Transverse colon (tissue), 4 donors: ENCODE measurements at regions not wholly inside any gene's neighbourhood (a gene's known extent, or its start where the extent isn't known, plus 50 kb on each side); places are given as distances from the start of the nearest gene placed in this dataset.

Source experiments
- DNase-seq: peaks from one replicate; pipeline ENCODE4 v3.0.0-alpha.2; 2019
- H3K27ac ChIP-seq, 4 donors: fragments of 200-600 bp; sonication (generic); 2 replicates each; pipeline ENCODE4 v1.5.1; 2016 to 2018; ENCODE audit warnings: inconsistent platforms in 4 of 4
- H3K27me3 ChIP-seq: fragments of 200-600 bp; sonication (generic); 2 replicates; pipeline ENCODE4 v1.5.1; 2017; ENCODE audit warnings: inconsistent platforms
- H3K36me3 ChIP-seq, 4 donors: fragments of 200-600 bp; sonication (generic); 2 replicates each; pipeline ENCODE4 v1.5.1; 2017 to 2019; ENCODE audit warnings: inconsistent platforms in 4 of 4
- H3K4me1 ChIP-seq, 4 donors: fragments of 200-600 bp; sonication (generic); 2 replicates each; pipeline ENCODE4 v1.5.1; 2017 to 2020; ENCODE audit warnings: inconsistent platforms in 4 of 4
- H3K4me3 ChIP-seq, 4 donors: fragments of 200-600 bp; sonication (generic); 1 replicate in 1 of 4; 2 replicates in 3 of 4; pipeline versions ENCODE4 v1.5.1 to v1.6.1; 2017 to 2019; ENCODE audit warnings: inconsistent platforms in 4 of 4
- H3K9me3 ChIP-seq, 2 donors: fragments of 200-600 bp; sonication (generic); 2 replicates each; pipeline ENCODE4 v1.5.1; 2017 to 2019; ENCODE audit warnings: inconsistent platforms in 2 of 2
- EP300 ChIP-seq: sonication (generic); formaldehyde crosslinking; IDR thresholded peaks from one replicate; pipeline ENCODE4 v1.6.1; 2017; ENCODE audit warnings: antibody characterized with exemption, low read depth
- POLR2A ChIP-seq: fragments of 450-650 bp; IDR thresholded peaks from one replicate; pipeline ENCODE4 v1.6.1; 2016; ENCODE audit warnings: antibody characterized with exemption, mild to moderate bottlenecking, moderate library complexity
- POLR2AphosphoS5 ChIP-seq, 3 donors: sonication (generic); formaldehyde crosslinking; IDR thresholded peaks; one replicate each; pipeline ENCODE4 v1.6.1; 2016; ENCODE audit warnings: antibody characterized with exemption in 3 of 3
- WGBS, 2 donors: methylation state at CpG; one replicate each; pipeline ENCODE4 v1.1.5; 2018; ENCODE audit warnings: low coverage in 1 of 2; 5-methylcytosine and 5-hydroxymethylcytosine counted together
- in situ Hi-C, 4 donors: fragments of 200-750 bp; cut with MboI; loops; one replicate each; pipeline versions ENCODE4 v1.15.0 to v1.15.1; 2017; ENCODE audit warnings: low sequenced_read_pairs in 3 of 4, low pct_ligation_motif_present in 1 of 4, low pct_unique_long_range_greater_than_20kb in 1 of 4
- intact Hi-C: fragments of 100-400 bp; cut with DNase I; formaldehyde crosslinking; loops from one replicate; pipeline ENCODE4 v1.15.1; 2023; ENCODE audit warnings: low total_unique reads
- TF ChIP-seq, protein P1 (sequence below), 5 experiments: fragments of 200-600 bp in 3 of 5; fragments of 450-650 bp in 2 of 5; sonication (generic) in 3 of 5; IDR thresholded peaks; 1 replicate in 2 of 5; 2 replicates in 3 of 5; pipeline ENCODE4 v1.5.1; 2016 to 2017; ENCODE audit warnings: antibody characterized with exemption in 5 of 5, inconsistent platforms in 3 of 5, mild to moderate bottlenecking in 2 of 5, moderate library complexity in 1 of 5

- Histone ChIP-seq H3K27me3 (no peaks in the 10 kb centered on the region), H3K4me3 (no peak overlapping the region), H3K27ac (peak overlapping the region in 2 of 4 donors; percentile 32 to 74), H3K9me3 (no peaks in the 10 kb centered on the region), H3K36me3 (no peaks in the 10 kb centered on the region), H3K4me1 (peaks cover 0 to 5% (median 0%) of the 10 kb centered on the region in 4 donors)
- no peak for DNase-seq
- in situ Hi-C loops, result no loop called here
- no peak for TF ChIP-seq POLR2AphosphoS5 (IDR thresholded peaks at IDR 0.05)
- TF ChIP-seq, protein P1, sequence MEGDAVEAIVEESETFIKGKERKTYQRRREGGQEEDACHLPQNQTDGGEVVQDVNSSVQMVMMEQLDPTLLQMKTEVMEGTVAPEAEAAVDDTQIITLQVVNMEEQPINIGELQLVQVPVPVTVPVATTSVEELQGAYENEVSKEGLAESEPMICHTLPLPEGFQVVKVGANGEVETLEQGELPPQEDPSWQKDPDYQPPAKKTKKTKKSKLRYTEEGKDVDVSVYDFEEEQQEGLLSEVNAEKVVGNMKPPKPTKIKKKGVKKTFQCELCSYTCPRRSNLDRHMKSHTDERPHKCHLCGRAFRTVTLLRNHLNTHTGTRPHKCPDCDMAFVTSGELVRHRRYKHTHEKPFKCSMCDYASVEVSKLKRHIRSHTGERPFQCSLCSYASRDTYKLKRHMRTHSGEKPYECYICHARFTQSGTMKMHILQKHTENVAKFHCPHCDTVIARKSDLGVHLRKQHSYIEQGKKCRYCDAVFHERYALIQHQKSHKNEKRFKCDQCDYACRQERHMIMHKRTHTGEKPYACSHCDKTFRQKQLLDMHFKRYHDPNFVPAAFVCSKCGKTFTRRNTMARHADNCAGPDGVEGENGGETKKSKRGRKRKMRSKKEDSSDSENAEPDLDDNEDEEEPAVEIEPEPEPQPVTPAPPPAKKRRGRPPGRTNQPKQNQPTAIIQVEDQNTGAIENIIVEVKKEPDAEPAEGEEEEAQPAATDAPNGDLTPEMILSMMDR (IDR thresholded peaks at IDR 0.05), result no peak
- TF ChIP-seq POLR2A, result no peak
- no peak for TF ChIP-seq EP300
- intact Hi-C loops, result no loop called here
Observed at GRCh38 chr6:140538926-140539325, 1164.5 kb upstream of the CITED2 start.

- TF ChIP-seq, protein P1 (IDR thresholded peaks at IDR 0.05), result no peak
- TF ChIP-seq POLR2AphosphoS5 (IDR thresholded peaks at IDR 0.05) (no peak), POLR2A (no peak), EP300 (no peak)
- WGBS, 2 donors, result 35 to 36% methylated on average over 7 to 8 of the region's 8 CpGs
- DNase-seq, result no peak
Observed at GRCh38 chr6:140537834-140538705, 1163.6 kb upstream of the CITED2 start.

DNA sequence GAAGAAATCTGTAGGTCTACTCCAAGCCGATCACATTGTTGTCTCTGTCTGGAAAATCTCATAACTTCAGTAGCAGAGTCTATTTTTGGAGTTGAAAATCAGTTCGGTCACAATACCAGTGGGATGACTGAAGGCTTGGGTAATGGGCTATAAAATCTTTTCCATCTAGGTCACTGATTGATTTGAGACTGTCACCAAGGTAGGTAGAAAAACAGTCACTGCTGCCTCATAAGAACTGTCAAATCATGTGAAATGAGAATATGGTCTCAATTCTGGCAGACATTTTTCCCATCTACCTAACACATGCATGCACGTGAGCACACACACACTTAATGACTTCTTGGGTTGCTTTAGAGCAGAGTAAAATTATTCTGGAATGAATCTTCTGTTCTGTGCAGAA lies 1162.8 kb upstream of the CITED2 start:
- 60 to 71% methylated on average over 3 of the region's 3 CpGs for WGBS, 2 donors

More at GRCh38 chr6:140537834-140538705, 1163.6 kb upstream of the CITED2 start:
- Histone ChIP-seq H3K4me1 (peaks cover 0 to 5% (median 0%) of the 10 kb centered on the region in 4 donors), H3K27me3 (no peaks in the 10 kb centered on the region), H3K4me3 (no peak overlapping the region), H3K9me3 (no peaks in the 10 kb centered on the region), H3K36me3 (no peaks in the 10 kb centered on the region), H3K27ac (peak overlapping the region; percentile 24 to 74 (median 30))
- in situ Hi-C loops (no loop called here), intact Hi-C loops (no loop called here)

GRCh38 chr6:140535511-140535910 lies 1161.1 kb upstream of the CITED2 start:
- 80 to 91% methylated on average over 1 of the region's 1 CpG for WGBS, 2 donors
- Histone ChIP-seq H3K4me3 (no peak overlapping the region), H3K36me3 (no peaks in the 10 kb centered on the region), H3K27me3 (no peaks in the 10 kb centered on the region), H3K27ac (no peak overlapping the region), H3K9me3 (no peaks in the 10 kb centered on the region), H3K4me1 (peaks cover 0 to 5% (median 0%) of the 10 kb centered on the region in 4 donors)
- in situ Hi-C loops (no loop called here), intact Hi-C loops (no loop called here)
- DNase-seq, result no peak
- TF ChIP-seq, protein P1 (IDR thresholded peaks at IDR 0.05), result no peak
- TF ChIP-seq POLR2AphosphoS5 (IDR thresholded peaks at IDR 0.05) (no peak), EP300 (no peak), POLR2A (no peak)

More for the DNA sequence above, 1162.8 kb upstream of the CITED2 start:
- no peak overlapping the region for H3K4me3 ChIP-seq
- intact Hi-C loops (no loop called here), in situ Hi-C loops (no loop called here)
- TF ChIP-seq POLR2AphosphoS5 (IDR thresholded peaks at IDR 0.05), result no peak
- TF ChIP-seq EP300, result no peak
- no peak for TF ChIP-seq POLR2A
- TF ChIP-seq, protein P1 (IDR thresholded peaks at IDR 0.05), result no peak
- H3K9me3 ChIP-seq, result no peaks in the 10 kb centered on the region
- no peaks in the 10 kb centered on the region for H3K36me3 ChIP-seq
- H3K27ac ChIP-seq, result peak overlapping the region; percentile 24 to 74 (median 30)
- H3K27me3 ChIP-seq, result no peaks in the 10 kb centered on the region
- no peak for DNase-seq
- H3K4me1 ChIP-seq, result peaks cover 0 to 5% (median 0%) of the 10 kb centered on the region in 4 donors
